OCI-M2 (cell line): ENCODE measurements at regions not wholly inside any gene's neighbourhood (a gene's known extent, or its start where the extent isn't known, plus 50 kb on each side); places are given as distances from the start of the nearest gene placed in this dataset.
"Not testable (repeated sequence)": the region's sequence is repeated elsewhere in the genome, so short reads cannot be mapped to it uniquely, and the experiment has no call there.

Source experiments
- DNase-seq: peaks from one replicate; lab custom pipeline; 2025; ENCODE audit not compliant: unreplicated experiment; lab: John Stamatoyannopoulos, UW

DNA sequence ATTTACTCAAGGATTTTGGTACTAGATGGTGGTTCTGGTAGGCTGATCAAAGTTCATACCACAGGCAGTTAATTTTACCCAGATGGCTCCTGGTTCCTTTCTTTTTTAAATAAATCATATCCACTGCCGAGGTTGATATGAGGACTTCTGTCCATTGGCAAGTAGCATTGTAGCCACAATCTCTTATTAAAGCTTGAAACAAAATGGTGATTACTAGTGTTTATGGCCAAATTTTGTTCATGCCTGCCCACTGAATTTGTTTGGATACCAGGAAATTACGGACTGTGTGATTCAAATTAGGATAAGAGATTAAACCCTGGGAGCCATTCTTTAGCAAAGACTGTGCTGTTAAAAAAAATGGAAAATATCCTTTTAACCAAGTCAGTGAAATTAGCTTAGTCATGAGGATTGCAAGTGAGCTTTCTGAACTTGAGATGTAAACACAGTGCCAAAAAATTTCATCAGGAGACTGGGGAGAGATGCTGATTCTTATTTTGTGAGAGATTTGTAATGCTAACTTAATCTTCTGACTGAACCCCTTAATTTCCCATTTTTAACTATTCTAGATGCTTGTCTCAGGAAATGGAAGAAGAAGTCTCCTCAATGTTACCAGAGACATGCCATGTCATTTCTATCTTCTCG lies 893.5 kb upstream of the ADAMTS5 start:
- not testable (repeated sequence) for DNase-seq

DNA sequence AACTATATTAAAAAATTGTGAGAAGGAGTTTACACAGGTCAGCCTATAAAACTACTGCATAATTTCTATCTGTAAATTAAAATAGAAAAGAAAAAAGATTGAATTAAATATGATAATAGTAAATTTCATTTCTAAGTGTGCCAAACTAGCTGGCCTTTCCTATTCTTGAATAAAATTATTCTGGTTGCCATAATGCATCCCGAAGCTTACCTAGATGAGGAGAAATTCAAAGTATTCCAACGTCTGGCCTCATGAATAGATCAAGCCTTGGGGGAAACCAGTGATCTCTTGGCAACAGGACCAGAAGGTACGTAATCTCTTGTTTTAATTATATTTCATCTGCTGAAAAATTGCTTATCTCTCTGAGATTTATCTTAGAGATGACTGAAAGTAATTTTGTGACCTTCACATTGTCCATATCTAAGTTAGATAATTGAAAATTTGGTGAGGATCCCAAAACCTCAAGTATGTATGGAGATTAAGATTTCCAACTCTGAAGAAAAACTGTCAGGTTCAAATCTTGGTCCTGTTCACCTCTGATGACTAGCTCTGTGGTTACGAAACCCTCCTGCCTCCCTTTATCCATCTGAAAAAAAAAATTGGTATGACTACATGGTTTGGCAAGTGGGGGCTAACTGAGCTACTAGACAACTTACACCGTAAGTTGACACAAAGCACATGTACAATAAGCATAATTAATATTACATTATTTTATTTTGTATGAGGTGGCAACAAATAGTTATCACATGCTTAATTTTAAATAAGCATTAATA lies 891.4 kb upstream of the ADAMTS5 start:
- DNase-seq = not testable (repeated sequence)

- not testable (repeated sequence) for DNase-seq
Measured at GRCh38 chr21:27856988-27857387, 890.1 kb upstream of the ADAMTS5 start.

GRCh38 chr21:27841084-27841672 lies 874.3 kb upstream of the ADAMTS5 start:
- DNase-seq = no peak

- no peak for DNase-seq
Measured at GRCh38 chr21:27840262-27840661, 873.4 kb upstream of the ADAMTS5 start.

GRCh38 chr21:27839512-27840115 lies 872.7 kb upstream of the ADAMTS5 start:
- no peak for DNase-seq

GRCh38 chr21:27838573-27838972 lies 871.7 kb upstream of the ADAMTS5 start:
- DNase-seq = no peak

DNA sequence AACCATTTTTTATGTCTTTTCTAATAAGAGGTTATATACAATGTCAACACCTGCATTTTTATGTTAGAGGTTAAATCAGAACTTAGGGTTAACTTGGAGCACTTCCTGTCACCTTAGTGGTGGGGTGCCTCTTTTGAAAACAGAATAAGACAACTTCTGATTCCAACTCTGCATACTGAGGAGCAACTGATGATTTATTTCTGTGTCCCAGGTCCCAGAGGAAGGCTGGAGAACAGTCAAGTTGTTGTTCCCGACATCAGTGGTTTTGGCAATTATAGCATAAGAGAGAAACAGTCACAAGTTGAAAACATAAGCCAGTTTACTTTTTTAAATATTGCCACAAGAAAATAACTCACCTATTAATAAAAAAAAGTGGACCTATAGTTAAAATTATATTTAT lies 871.0 kb upstream of the ADAMTS5 start:
- no peak for DNase-seq

GRCh38 chr21:27833298-27833697 lies 866.4 kb upstream of the ADAMTS5 start:
- no peak for DNase-seq

DNA sequence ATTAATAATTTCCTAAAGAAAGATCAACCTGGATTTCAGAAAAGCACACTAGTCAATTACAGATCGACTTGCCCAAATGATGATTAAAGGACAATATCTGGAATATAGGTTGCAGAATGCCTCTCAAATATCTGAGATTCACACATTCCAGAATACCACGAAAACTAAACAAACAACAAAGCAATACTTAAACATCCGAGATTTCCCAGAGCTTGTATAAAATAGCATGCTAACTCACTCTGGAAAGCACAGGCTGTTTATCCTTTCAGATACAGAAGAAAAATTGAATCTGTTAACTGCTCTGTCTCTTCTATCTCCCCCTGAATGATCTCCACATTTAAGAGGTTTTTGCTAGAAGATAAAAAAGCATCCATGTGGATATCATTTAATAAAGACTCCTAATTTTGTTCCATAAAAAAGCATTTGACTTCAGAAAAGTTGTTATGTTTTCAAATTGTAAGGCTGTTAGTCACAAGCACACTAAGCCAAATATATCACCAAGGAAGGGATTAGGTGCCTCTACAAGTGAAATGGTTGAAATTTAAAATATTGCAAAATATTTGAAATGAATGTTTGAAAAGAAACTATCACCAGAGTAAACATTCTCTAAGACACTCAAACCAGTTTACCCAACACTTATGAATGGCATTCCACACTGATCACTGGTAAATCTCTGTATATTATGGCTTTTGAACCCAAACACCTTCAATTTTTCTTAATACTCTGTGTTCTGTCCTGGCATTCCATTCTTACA lies 865.1 kb upstream of the ADAMTS5 start:
- DNase-seq = no peak

GRCh38 chr21:27831177-27831576 lies 864.3 kb upstream of the ADAMTS5 start:
- no peak for DNase-seq

DNA sequence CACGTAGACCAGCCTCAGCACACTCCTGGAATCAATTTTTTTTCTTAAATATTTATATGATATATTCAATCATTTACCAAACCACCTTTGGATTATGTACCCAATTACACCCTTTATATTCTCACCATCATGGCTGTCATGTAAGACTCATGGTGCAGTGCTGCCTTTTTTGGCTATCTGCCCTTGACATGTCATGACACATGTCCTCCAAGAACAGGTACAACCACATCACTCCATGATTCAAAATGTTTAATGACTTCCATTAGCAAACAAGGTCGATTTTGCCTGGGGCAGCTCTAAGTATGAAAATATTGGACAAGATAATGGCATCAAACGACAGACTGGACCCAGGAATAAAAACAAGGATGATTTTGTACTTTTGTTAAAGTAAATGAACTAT lies 861.1 kb upstream of the ADAMTS5 start:
- no peak for DNase-seq

DNA sequence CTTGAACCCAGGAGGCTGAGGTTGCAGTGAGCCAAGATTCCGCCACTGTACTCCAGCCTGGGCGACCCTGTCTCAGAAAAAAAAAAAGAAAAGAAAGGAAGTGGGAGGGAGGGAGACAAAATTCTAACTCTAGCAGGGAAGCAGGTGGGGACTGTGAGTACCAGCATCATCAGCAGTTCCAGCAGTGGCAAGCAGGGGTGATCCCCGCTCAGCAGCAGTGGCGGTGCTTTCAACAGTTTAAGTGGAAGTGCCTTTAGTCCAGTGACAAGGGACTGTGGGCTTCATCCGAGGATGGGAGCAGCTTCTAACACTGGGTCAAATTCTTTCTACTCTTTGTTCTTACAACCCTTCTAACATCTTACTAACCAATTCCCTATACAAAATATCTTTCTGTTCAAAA lies 858.1 kb upstream of the ADAMTS5 start:
- DNase-seq = no peak

DNA sequence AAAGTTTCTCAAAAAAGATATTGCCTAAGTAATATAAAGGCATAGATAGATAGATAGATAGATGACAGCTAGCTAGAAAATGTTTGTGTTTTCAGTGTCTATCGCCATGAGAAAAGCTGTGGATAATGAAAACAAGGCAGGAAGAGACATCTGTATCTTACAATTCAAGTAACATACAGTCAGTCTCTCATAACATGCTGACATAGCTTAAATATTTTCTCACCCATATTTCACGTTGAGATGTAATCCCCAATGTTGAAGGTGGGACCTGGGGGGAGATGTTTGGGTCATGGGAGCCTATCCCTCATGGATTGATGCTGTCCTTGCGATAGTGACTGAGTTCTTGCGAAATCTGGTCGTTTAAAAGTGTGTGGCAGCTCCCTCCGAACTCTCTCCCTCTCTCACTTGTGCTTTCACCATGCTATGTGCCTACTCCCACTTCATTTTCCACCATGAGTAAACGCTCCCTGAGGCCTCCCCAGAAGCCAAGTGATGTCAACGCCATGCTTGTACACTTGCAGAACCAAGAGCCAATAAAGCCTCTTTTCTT lies 856.8 kb upstream of the ADAMTS5 start:
- DNase-seq = no peak

DNA sequence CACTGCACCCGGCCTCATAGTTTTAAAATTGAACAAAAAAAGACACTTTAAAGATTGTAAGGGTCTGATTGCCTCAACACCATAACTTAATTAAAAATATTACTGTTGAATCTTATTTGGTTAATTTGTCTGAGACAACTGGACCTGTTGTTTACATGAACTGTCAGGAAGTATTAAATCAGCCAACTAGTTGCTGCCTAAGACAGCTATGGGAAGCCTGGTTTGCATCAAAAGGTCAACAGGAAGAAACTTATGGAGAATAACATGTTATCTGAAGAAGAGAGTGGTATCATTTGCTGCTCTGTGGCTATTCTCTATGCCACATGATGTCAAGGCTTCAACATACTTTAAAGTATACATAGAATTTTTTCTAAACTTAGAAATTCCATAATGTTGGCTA lies 853.5 kb upstream of the ADAMTS5 start:
- DNase-seq = no peak

GRCh38 chr21:27819299-27819698 lies 852.4 kb upstream of the ADAMTS5 start:
- DNase-seq = no peak

DNA sequence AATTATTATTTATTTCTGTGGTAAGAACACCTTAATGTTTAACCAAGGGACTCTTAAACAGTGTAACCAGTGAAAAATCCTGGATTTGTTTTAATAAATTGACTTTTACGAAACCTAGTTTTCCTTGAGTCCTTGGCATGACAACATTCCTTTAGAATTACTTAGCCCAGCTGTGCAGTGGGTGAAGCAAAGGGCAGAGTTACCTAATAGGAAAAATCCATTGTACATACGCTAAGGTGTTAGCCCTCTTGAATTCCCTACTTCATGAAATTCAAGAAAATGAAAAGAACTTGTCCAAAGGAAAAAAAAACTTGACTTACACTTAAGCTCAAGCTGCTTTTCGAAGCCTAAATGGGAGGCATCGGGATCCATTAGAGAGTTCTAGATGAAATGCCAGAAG lies 852.0 kb upstream of the ADAMTS5 start:
- DNase-seq = no peak

DNA sequence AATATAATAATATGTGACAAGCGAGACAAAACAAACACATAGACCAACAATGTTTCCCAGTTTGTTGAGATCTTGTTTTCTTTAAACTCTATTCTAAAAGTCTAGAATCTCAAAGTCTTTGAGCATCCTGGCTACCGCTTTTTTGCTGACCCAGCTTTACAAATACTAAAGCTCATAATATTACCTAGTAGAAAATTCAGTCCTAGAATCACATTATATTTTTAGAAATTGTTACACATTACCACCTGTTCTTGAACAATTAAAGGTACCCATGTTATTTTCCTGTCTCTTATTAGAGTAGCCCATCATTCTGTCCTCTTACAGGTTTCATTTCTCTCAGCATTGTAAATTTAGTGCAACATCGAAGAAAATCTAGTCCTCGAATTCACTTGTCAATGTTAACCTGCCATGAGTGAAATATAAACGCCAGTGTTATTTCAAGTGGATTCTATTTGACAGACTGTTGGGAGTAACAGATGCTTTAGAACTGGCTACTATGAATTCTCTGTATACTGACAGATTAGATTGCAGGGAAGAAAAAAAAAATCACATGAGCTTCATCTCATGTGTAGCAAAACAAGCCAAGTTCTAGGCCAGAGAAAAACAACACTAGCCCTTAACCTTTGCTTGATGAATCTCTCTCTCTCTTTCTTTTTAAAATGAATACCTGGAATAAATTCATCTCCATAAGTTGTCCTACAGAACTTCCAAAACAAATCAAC lies 851.2 kb upstream of the ADAMTS5 start:
- no peak for DNase-seq

DNA sequence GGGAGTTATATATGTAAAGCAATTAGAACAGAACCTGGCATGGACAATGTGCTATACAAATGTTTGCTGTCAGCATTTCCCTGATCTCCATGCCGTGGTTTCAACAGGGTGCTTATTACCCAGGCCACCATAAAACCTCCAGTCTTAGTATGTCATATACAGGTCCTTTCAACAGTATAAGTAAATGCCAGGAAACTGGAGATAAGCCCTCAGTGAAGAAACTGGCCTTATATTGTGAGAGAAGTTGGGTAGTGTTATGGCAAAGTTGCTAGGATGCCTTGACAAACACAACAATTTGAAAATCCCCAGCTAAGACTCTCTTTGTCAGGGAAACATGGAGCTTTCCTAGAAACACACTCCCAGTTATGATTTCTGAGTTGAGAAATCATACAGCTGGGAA lies 850.2 kb upstream of the ADAMTS5 start:
- DNase-seq = no peak

GRCh38 chr21:27816301-27816700 lies 849.4 kb upstream of the ADAMTS5 start:
- no peak for DNase-seq
